Calu3 (cell line): ENCODE measurements at regions not wholly inside any gene's neighbourhood (a gene's known extent, or its start where the extent isn't known, plus 50 kb on each side); places are given as distances from the start of the nearest gene placed in this dataset.

Experiments used
- BruUV-seq: library from RNA; stranded (reverse); fragments of 400-500 nt; replicated peaks from 2 replicates; lab custom pipeline; 2021; lab: Mats Ljungman, UMichigan
- CTCF ChIA-PET: fragments of 300-600 bp; sonication (Branson Sonifier 250); formaldehyde crosslinking; loops from one replicate; lab custom pipeline; 2022; ENCODE audit warnings: antibody characterized with exemption; lab: Charles Lee
- DNase-seq: peaks from one replicate; pipeline ENCODE4 v3.0.0; 2022
- H3K27ac Mint-ChIP-seq: one replicate; pipeline ENCODE4 v1.8.0; 2022; ENCODE audit warnings: mixed read lengths; ENCODE audit not compliant: unreplicated experiment
- H3K27me3 Mint-ChIP-seq: one replicate; pipeline ENCODE4 v1.8.0; 2022; ENCODE audit warnings: mixed read lengths; ENCODE audit not compliant: unreplicated experiment
- H3K36me3 Mint-ChIP-seq: one replicate; pipeline ENCODE4 v1.8.0; 2022; ENCODE audit warnings: mild to moderate bottlenecking, moderate library complexity, mixed read lengths; ENCODE audit not compliant: insufficient read depth, unreplicated experiment
- H3K4me1 Mint-ChIP-seq: one replicate; pipeline ENCODE4 v1.8.0; 2022; ENCODE audit warnings: mild to moderate bottlenecking, low read depth, mixed read lengths; ENCODE audit not compliant: unreplicated experiment
- H3K4me3 Mint-ChIP-seq: one replicate; pipeline ENCODE4 v1.8.0; 2022; ENCODE audit warnings: mild to moderate bottlenecking, low read depth, moderate library complexity, mixed read lengths; ENCODE audit not compliant: unreplicated experiment
- H3K9me3 Mint-ChIP-seq: one replicate; pipeline ENCODE4 v1.8.0; 2022; ENCODE audit warnings: low read depth, mixed read lengths; ENCODE audit not compliant: unreplicated experiment
- intact Hi-C: fragments of 100-400 bp; cut with micrococcal nuclease; formaldehyde crosslinking; loops from one replicate; pipeline ENCODE4 v1.10.0; 2022; ENCODE audit not compliant: unreplicated experiment
- TF ChIP-seq, protein P1 (sequence below): fragments of 200-600 bp; IDR thresholded peaks from one replicate; pipeline ENCODE4 v1.8.0; 2022; ENCODE audit warnings: antibody characterized with exemption; ENCODE audit not compliant: unreplicated experiment

DNA sequence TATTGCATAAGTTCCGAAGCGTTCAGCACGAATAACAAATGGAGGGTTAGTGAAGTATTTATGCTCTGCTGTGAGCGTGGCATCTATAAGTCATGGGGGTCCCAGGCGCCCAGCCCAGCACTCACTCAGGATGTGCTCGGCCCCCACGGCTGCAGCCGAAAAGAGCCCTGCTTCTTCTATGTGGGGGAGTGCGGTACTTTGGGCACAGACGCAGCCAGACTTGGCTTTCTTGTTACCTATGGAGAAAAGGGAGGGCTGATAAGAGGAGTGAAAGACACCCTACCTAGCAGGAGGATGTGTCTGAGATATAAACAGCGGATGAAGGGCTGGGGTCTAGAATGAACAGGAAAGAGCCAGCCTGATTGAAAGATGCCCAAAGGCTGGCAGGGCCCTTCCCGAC lies 51.4 kb downstream of the MRPL36 start:
- no peaks in the 10 kb centered on the region for H3K9me3 Mint-ChIP-seq
- DNase-seq = no peak
- H3K27me3 Mint-ChIP-seq = peaks cover 73% of the 10 kb centered on the region
- TF ChIP-seq, protein P1, sequence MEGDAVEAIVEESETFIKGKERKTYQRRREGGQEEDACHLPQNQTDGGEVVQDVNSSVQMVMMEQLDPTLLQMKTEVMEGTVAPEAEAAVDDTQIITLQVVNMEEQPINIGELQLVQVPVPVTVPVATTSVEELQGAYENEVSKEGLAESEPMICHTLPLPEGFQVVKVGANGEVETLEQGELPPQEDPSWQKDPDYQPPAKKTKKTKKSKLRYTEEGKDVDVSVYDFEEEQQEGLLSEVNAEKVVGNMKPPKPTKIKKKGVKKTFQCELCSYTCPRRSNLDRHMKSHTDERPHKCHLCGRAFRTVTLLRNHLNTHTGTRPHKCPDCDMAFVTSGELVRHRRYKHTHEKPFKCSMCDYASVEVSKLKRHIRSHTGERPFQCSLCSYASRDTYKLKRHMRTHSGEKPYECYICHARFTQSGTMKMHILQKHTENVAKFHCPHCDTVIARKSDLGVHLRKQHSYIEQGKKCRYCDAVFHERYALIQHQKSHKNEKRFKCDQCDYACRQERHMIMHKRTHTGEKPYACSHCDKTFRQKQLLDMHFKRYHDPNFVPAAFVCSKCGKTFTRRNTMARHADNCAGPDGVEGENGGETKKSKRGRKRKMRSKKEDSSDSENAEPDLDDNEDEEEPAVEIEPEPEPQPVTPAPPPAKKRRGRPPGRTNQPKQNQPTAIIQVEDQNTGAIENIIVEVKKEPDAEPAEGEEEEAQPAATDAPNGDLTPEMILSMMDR = no peak
- H3K4me1 Mint-ChIP-seq = no peaks in the 10 kb centered on the region
- no TSS peak for BruUV-seq
- peaks cover 5% of the 10 kb centered on the region for H3K36me3 Mint-ChIP-seq
- CTCF ChIA-PET = no interaction called here
- no peak overlapping the region for H3K4me3 Mint-ChIP-seq
- intact Hi-C loops = no loop called here
- H3K27ac Mint-ChIP-seq = no peak overlapping the region

- TF ChIP-seq, protein P1 = no peak
- H3K9me3 Mint-ChIP-seq = no peaks in the 10 kb centered on the region
- intact Hi-C loops = no loop called here
- H3K4me1 Mint-ChIP-seq = no peaks in the 10 kb centered on the region
- H3K27ac Mint-ChIP-seq = no peak overlapping the region
- H3K36me3 Mint-ChIP-seq = peaks cover 5% of the 10 kb centered on the region
- DNase-seq = no peak
- no TSS peak for BruUV-seq
- CTCF ChIA-PET = no interaction called here
- H3K27me3 Mint-ChIP-seq = peaks cover 73% of the 10 kb centered on the region
- H3K4me3 Mint-ChIP-seq = no peak overlapping the region
These were observed 51.9 kb downstream of the MRPL36 start for GRCh38 chr5:1747803-1748085.

DNA sequence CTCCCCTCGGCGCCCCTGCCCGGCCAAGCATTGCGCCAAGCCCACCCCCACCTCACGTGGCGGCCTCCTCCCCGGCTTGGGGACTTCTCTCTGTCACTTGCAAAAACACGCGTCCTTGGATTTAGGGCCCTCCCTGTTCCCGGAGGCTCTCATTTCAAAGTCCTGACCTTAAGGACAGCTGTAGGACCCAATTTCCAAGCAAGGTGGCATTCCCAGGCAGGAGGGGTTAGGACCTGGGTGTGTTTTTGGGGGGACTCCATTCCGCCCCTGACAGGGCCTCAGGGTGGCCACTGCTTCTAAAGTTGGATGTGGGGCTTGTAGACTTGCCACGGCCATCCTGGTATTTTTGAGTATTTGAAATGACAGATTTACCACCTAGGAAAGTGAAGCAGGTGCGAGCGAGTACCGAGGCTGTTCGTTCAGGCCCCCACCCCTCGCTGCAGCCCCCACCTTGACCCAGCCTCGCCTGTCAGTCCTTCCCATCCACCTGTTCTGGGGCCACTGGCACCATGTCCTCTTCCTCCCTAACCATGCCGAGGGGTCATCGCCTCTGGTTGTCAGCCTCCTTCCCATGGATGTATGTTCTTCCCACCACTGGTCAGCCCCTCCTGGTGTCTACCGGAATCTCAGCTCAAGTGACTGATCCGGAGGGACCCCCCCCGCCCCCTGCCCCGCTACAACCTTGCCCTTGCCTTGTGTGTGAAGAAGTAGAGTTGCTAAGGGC lies 52.4 kb downstream of the MRPL36 start:
- no peak for DNase-seq
- Mint-ChIP-seq H3K4me3 (no peak overlapping the region), H3K27me3 (peaks cover 73% of the 10 kb centered on the region), H3K27ac (no peak overlapping the region), H3K36me3 (peaks cover 5% of the 10 kb centered on the region), H3K9me3 (peaks cover under 1% of the 10 kb centered on the region), H3K4me1 (no peaks in the 10 kb centered on the region)
- intact Hi-C loops = no loop called here
- CTCF ChIA-PET = no interaction called here
- TF ChIP-seq, protein P1 = no peak
- BruUV-seq = no TSS peak

GRCh38 chr5:1746371-1747078 lies 53.1 kb downstream of the MRPL36 start:
- no peak overlapping the region for H3K4me3 Mint-ChIP-seq
- CTCF ChIA-PET = no interaction called here
- DNase-seq = no peak
- H3K9me3 Mint-ChIP-seq = peaks cover 4% of the 10 kb centered on the region
- BruUV-seq = no TSS peak
- TF ChIP-seq, protein P1 = no peak
- no peak overlapping the region for H3K27ac Mint-ChIP-seq
- intact Hi-C loops = no loop called here
- H3K4me1 Mint-ChIP-seq = no peaks in the 10 kb centered on the region
- H3K27me3 Mint-ChIP-seq = peaks cover 73% of the 10 kb centered on the region
- peaks cover 5% of the 10 kb centered on the region for H3K36me3 Mint-ChIP-seq
